Stomach (tissue), 8 donors: ENCODE measurements at regions not wholly inside any gene's neighbourhood (a gene's known extent, or its start where the extent isn't known, plus 50 kb on each side); places are given as distances from the start of the nearest gene placed in this dataset.

Experiments
- DNase-seq, 2 donors: peaks; one replicate each; pipeline versions ENCODE4 v3.0.0 to v3.0.0-alpha.2; 2013 to 2019
- H3K27ac ChIP-seq, 5 donors: fragments of 200-600 bp in 4 of 5; sonication (generic) in 4 of 5; one replicate each; pipeline ENCODE4 v1.5.1; 2013 to 2019; ENCODE audit warnings: mild to moderate bottlenecking in 1 of 5, moderate library complexity in 1 of 5
- H3K27me3 ChIP-seq, 3 donors: fragments of 200-600 bp; sonication (generic); one replicate each; pipeline ENCODE4 v1.5.1; 2017 to 2019; ENCODE audit warnings: mixed run types in 1 of 3
- H3K36me3 ChIP-seq, 4 donors: fragments of 200-600 bp; sonication (generic); 1 replicate in 3 of 4; 2 replicates in 1 of 4; pipeline ENCODE4 v1.5.1; 2016 to 2019
- H3K4me1 ChIP-seq, 4 donors: fragments of 200-600 bp; sonication (generic); one replicate each; pipeline ENCODE4 v1.5.1; 2016 to 2019
- H3K4me3 ChIP-seq, 4 donors: fragments of 200-600 bp; sonication (generic) in 3 of 4; one replicate each; pipeline ENCODE4 v1.5.1; 2016 to 2019; ENCODE audit warnings: mild to moderate bottlenecking in 1 of 4
- H3K9me3 ChIP-seq, 4 donors: fragments of 200-600 bp; sonication (generic); one replicate each; pipeline ENCODE4 v1.5.1; 2016 to 2019
- CTCF ChIP-seq, 7 experiments: fragments of 450-650 bp in 4 of 7; fragments of 200-600 bp in 3 of 7; sonication (generic) in 3 of 7; IDR thresholded peaks; one replicate each; pipeline ENCODE4 v1.5.1; 2016 to 2019; ENCODE audit warnings: antibody characterized with exemption in 7 of 7, control low read depth in 2 of 7, mild to moderate bottlenecking in 1 of 7
- EP300 ChIP-seq: sonication (generic); formaldehyde crosslinking; IDR thresholded peaks from one replicate; pipeline ENCODE4 v1.6.1; 2017; ENCODE audit warnings: antibody characterized with exemption
- POLR2A ChIP-seq, 4 donors: fragments of 450-650 bp; IDR thresholded peaks; one replicate each; pipeline ENCODE4 v1.6.1; 2016; ENCODE audit warnings: antibody characterized with exemption in 4 of 4, control low read depth in 2 of 4, mild to moderate bottlenecking in 1 of 4, moderate library complexity in 1 of 4
- POLR2AphosphoS5 ChIP-seq, 3 donors: sonication (generic); formaldehyde crosslinking; IDR thresholded peaks; one replicate each; pipeline ENCODE4 v1.6.1; 2016; ENCODE audit warnings: antibody characterized with exemption in 3 of 3
- WGBS, 5 donors: extraction: QIAGEN DNeasy Blood & Tissue Kit in 3 of 5; methylation state at CpG; one replicate each; pipeline versions ENCODE4 v1.1.5 to v1.1.7; 2013 to 2018; 5-methylcytosine and 5-hydroxymethylcytosine counted together
- intact Hi-C: fragments of 100-400 bp; cut with DNase I; formaldehyde crosslinking; loops from one replicate; pipeline ENCODE4 v1.15.1; 2023; ENCODE audit warnings: low total_unique reads
- donor health status: healthy with polysubstance abuse.
- donor health status: Bipolar disorder and iron deficiency.
- donor health status: healthy.

GRCh38 chr1:81559662-81560350 lies 240.9 kb upstream of the ADGRL2 start:
- WGBS, 5 donors: 40 to 55% (median 51%) methylated on average over 1 of the region's 1 CpG
- intact Hi-C loops: no loop called here
- Histone ChIP-seq H3K27me3 (no peaks in the 10 kb centered on the region), H3K9me3 (no peaks in the 10 kb centered on the region), H3K36me3 (no peaks in the 10 kb centered on the region), H3K4me1 (no peaks in the 10 kb centered on the region), H3K4me3 (no peak overlapping the region), H3K27ac (no peak overlapping the region)
- no peak for DNase-seq
- TF ChIP-seq POLR2AphosphoS5 (IDR thresholded peaks at IDR 0.05) (no peak), EP300 (no peak), CTCF (IDR thresholded peaks at IDR 0.05) (peak in 2 of 7 experiments; percentile 14 to 30)

GRCh38 chr1:81558291-81559076 lies 242.2 kb upstream of the ADGRL2 start:
- Histone ChIP-seq H3K9me3 (no peaks in the 10 kb centered on the region), H3K27ac (no peak overlapping the region), H3K27me3 (no peaks in the 10 kb centered on the region), H3K36me3 (no peaks in the 10 kb centered on the region), H3K4me3 (no peak overlapping the region), H3K4me1 (no peaks in the 10 kb centered on the region)
- no peak for DNase-seq
- intact Hi-C loops: no loop called here
- WGBS, 5 donors: 82 to 98% (median 96%) methylated on average over 1 of the region's 1 CpG
- TF ChIP-seq EP300 (no peak), POLR2AphosphoS5 (IDR thresholded peaks at IDR 0.05) (peak in 1 of 3 donors; percentile 16), POLR2A (IDR thresholded peaks at IDR 0.05) (no peak)

GRCh38 chr1:81556968-81557367 lies 243.8 kb upstream of the ADGRL2 start:
- Histone ChIP-seq H3K9me3 (no peaks in the 10 kb centered on the region), H3K27me3 (no peaks in the 10 kb centered on the region), H3K4me3 (no peak overlapping the region), H3K4me1 (no peaks in the 10 kb centered on the region), H3K36me3 (no peaks in the 10 kb centered on the region), H3K27ac (no peak overlapping the region)
- DNase-seq: no peak
- 91 to 97% (median 94%) methylated on average over 11 of the region's 11 CpGs for WGBS, 5 donors
- intact Hi-C loops: no loop called here
- TF ChIP-seq POLR2A (IDR thresholded peaks at IDR 0.05) (no peak), CTCF (IDR thresholded peaks at IDR 0.05) (no peak), EP300 (no peak), POLR2AphosphoS5 (IDR thresholded peaks at IDR 0.05) (no peak)

- no peaks in the 10 kb centered on the region for H3K9me3 ChIP-seq
- H3K36me3 ChIP-seq: no peaks in the 10 kb centered on the region
- TF ChIP-seq POLR2AphosphoS5 (IDR thresholded peaks at IDR 0.05) (no peak), POLR2A (IDR thresholded peaks at IDR 0.05) (no peak)
- H3K4me1 ChIP-seq: no peaks in the 10 kb centered on the region
- DNase-seq: no peak
- H3K27me3 ChIP-seq: no peaks in the 10 kb centered on the region
- intact Hi-C loops: no loop called here
- H3K4me3 ChIP-seq: no peak overlapping the region
- no peak overlapping the region for H3K27ac ChIP-seq
- 0 to 96% (median 75%) methylated on average over 1 of the region's 1 CpG for WGBS, 5 donors
Measured at GRCh38 chr1:81554534-81554933, 246.2 kb upstream of the ADGRL2 start.

GRCh38 chr1:81554108-81554507 lies 246.6 kb upstream of the ADGRL2 start:
- H3K27me3 ChIP-seq: no peaks in the 10 kb centered on the region
- TF ChIP-seq EP300 (no peak), POLR2A (IDR thresholded peaks at IDR 0.05) (no peak), POLR2AphosphoS5 (IDR thresholded peaks at IDR 0.05) (no peak), CTCF (IDR thresholded peaks at IDR 0.05) (no peak)
- intact Hi-C loops: no loop called here
- 80 to 96% (median 84%) methylated on average over 2 of the region's 2 CpGs for WGBS, 5 donors
- H3K4me3 ChIP-seq: no peak overlapping the region
- no peaks in the 10 kb centered on the region for H3K4me1 ChIP-seq
- no peaks in the 10 kb centered on the region for H3K36me3 ChIP-seq
- H3K27ac ChIP-seq: no peak overlapping the region
- H3K9me3 ChIP-seq: no peaks in the 10 kb centered on the region
- DNase-seq: no peak
